Suprapubic skin (tissue), 4 donors: ENCODE measurements at regions not wholly inside any gene's neighbourhood (a gene's known extent, or its start where the extent isn't known, plus 50 kb on each side); places are given as distances from the start of the nearest gene placed in this dataset.

Experiments used
- POLR2A ChIP-seq, 2 donors: fragments of 450-650 bp; IDR thresholded peaks; one replicate each; pipeline ENCODE4 v1.6.1; 2017; ENCODE audit warnings: antibody characterized with exemption in 2 of 2, mild to moderate bottlenecking in 2 of 2, moderate library complexity in 2 of 2
- POLR2AphosphoS5 ChIP-seq, 3 donors: sonication (generic); formaldehyde crosslinking; IDR thresholded peaks; one replicate each; pipeline ENCODE4 v1.6.1; 2017; ENCODE audit warnings: antibody characterized with exemption in 3 of 3
- TF ChIP-seq, protein P1 (sequence below), 2 donors: fragments of 200-600 bp in 1 of 2; fragments of 450-650 bp in 1 of 2; sonication (generic) in 1 of 2; IDR thresholded peaks; one replicate each; pipeline ENCODE4 v1.5.1; 2016 to 2019; ENCODE audit warnings: antibody characterized with exemption in 2 of 2, mild to moderate bottlenecking in 1 of 2, moderate library complexity in 1 of 2

DNA sequence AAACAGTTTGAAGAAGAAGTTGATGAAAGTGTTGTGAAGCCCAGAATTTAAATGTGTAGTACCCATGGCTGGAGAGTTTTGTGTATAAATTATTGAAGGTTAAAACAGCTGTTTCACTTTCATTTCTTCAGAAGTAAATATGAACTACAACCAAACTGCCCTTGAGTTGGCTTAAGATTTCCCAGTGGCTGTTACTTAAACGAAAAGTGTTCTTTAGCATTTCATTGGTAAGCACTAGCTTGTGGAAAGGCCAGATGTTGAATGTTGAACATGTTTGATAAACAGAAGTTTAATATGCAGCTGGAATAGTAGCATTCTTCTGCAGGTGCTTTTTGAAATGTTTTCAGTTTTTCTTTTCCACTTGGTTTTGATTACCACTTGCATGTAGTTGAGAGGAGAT lies 83.2 kb upstream of the TNRC6B start:
- no peak for TF ChIP-seq POLR2AphosphoS5 (IDR thresholded peaks at IDR 0.05)
- TF ChIP-seq, protein P1, sequence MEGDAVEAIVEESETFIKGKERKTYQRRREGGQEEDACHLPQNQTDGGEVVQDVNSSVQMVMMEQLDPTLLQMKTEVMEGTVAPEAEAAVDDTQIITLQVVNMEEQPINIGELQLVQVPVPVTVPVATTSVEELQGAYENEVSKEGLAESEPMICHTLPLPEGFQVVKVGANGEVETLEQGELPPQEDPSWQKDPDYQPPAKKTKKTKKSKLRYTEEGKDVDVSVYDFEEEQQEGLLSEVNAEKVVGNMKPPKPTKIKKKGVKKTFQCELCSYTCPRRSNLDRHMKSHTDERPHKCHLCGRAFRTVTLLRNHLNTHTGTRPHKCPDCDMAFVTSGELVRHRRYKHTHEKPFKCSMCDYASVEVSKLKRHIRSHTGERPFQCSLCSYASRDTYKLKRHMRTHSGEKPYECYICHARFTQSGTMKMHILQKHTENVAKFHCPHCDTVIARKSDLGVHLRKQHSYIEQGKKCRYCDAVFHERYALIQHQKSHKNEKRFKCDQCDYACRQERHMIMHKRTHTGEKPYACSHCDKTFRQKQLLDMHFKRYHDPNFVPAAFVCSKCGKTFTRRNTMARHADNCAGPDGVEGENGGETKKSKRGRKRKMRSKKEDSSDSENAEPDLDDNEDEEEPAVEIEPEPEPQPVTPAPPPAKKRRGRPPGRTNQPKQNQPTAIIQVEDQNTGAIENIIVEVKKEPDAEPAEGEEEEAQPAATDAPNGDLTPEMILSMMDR (IDR thresholded peaks at IDR 0.05) = no peak
- no peak for TF ChIP-seq POLR2A (IDR thresholded peaks at IDR 0.05)
